MM.1S (cell line): ENCODE measurements at regions not wholly inside any gene's neighbourhood (a gene's known extent, or its start where the extent isn't known, plus 50 kb on each side); places are given as distances from the start of the nearest gene placed in this dataset.

Source experiments
- DNase-seq: peaks from one replicate; pipeline ENCODE4 v3.0.0-alpha.2; 2015
- H2AFZ ChIP-seq: fragments of 300-600 bp; sonication (generic); 2 replicates; pipeline ENCODE4 v1.6.0; 2016; ENCODE audit warnings: antibody characterized with exemption, low read length
- H3F3A ChIP-seq: fragments of 300-600 bp; sonication (generic); 2 replicates; pipeline ENCODE4 v1.6.1; 2016; ENCODE audit warnings: mild to moderate bottlenecking, antibody characterized with exemption, low read length, moderate library complexity, mixed read lengths; ENCODE audit not compliant: insufficient read depth
- H3K27ac ChIP-seq: fragments of 300-600 bp; sonication (generic); 2 replicates; pipeline ENCODE4 v1.5.1; 2016; ENCODE audit warnings: mild to moderate bottlenecking, low read length
- H3K27me3 ChIP-seq: fragments of 300-600 bp; sonication (generic); replicated peaks from 2 replicates; pipeline ENCODE4 v1.6.0; 2016; ENCODE audit warnings: low read length; ENCODE audit not compliant: insufficient read depth
- H3K36me3 ChIP-seq: fragments of 300-600 bp; sonication (generic); replicated peaks from 2 replicates; pipeline ENCODE4 v1.6.1; 2016; ENCODE audit warnings: mild to moderate bottlenecking, low read length, mixed read lengths; ENCODE audit not compliant: insufficient read depth
- H3K4me1 ChIP-seq: fragments of 300-600 bp; sonication (generic); 2 replicates; pipeline ENCODE4 v1.6.1; 2016; ENCODE audit warnings: low read length, mixed read lengths
- H3K4me2 ChIP-seq: fragments of 300-600 bp; sonication (generic); 2 replicates; pipeline ENCODE4 v1.6.0; 2016; ENCODE audit warnings: low read depth, low read length
- H3K4me3 ChIP-seq: fragments of 300-600 bp; sonication (generic); 2 replicates; pipeline ENCODE4 v1.5.1; 2016; ENCODE audit warnings: low read length, mixed read lengths
- H3K79me2 ChIP-seq: fragments of 300-600 bp; sonication (generic); 2 replicates; pipeline ENCODE4 v1.6.1; 2016; ENCODE audit warnings: mixed run types, low read length, mixed read lengths
- H3K9ac ChIP-seq: fragments of 300-600 bp; sonication (generic); 2 replicates; pipeline ENCODE4 v1.6.1; 2016; ENCODE audit warnings: low read length, mixed read lengths
- H3K9me2 ChIP-seq: fragments of 300-600 bp; sonication (generic); replicated peaks from 2 replicates; pipeline ENCODE4 v1.6.1; 2016; ENCODE audit warnings: mild to moderate bottlenecking, low read length, mixed read lengths; ENCODE audit not compliant: insufficient read depth
- H3K9me3 ChIP-seq: fragments of 300-600 bp; sonication (generic); replicated peaks from 2 replicates; pipeline ENCODE4 v1.6.1; 2016; ENCODE audit warnings: mild to moderate bottlenecking, low read length, mixed read lengths; ENCODE audit not compliant: insufficient read depth
- H4K20me1 ChIP-seq: fragments of 300-600 bp; sonication (generic); 2 replicates; pipeline ENCODE4 v1.6.1; 2016; ENCODE audit warnings: mild to moderate bottlenecking, low read length, moderate library complexity, mixed read lengths; ENCODE audit not compliant: insufficient read depth
- EZH2 ChIP-seq: fragments of 300-600 bp; sonication (generic); optimal IDR thresholded peaks from 2 replicates; pipeline ENCODE3; 2017; ENCODE audit warnings: low read depth, mild to moderate bottlenecking, antibody characterized with exemption, low read length, mixed read lengths
- EZH2phosphoT487 ChIP-seq: fragments of 300-600 bp; sonication (generic); IDR thresholded peaks from 2 replicates; pipeline ENCODE4 v1.6.1; 2018; ENCODE audit warnings: antibody characterized with exemption, low read length
- TF ChIP-seq, protein P1 (sequence below): fragments of 300-600 bp; sonication (generic); IDR thresholded peaks from 2 replicates; pipeline ENCODE4 v1.5.1; 2016; ENCODE audit warnings: antibody characterized with exemption, low read length, mixed read lengths

DNA sequence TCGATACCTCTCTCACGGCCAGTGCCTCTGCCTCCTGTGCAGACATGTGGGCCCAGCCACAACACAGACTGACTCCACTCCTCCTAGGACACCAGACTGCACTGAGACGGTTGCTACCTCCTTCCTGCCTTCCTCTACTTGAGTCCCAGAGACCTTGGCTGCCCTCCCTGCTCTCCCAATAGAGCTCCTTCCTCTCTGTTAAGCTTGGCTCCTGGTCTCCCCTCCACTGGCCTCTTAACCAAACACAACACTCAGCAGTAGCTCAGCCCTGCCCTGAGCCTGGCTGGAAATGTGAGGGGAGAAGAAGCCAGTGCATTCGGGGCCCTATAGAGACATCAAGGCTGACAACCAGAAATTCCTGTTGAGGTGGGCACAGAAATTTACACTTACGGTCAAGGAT, 102.0 kb downstream of the HTR5A start:
- no peaks in the 10 kb centered on the region for H3K79me2 ChIP-seq
- no peaks in the 10 kb centered on the region for H4K20me1 ChIP-seq
- TF ChIP-seq EZH2phosphoT487 (no peak), EZH2 (no peak)
- TF ChIP-seq, protein P1, sequence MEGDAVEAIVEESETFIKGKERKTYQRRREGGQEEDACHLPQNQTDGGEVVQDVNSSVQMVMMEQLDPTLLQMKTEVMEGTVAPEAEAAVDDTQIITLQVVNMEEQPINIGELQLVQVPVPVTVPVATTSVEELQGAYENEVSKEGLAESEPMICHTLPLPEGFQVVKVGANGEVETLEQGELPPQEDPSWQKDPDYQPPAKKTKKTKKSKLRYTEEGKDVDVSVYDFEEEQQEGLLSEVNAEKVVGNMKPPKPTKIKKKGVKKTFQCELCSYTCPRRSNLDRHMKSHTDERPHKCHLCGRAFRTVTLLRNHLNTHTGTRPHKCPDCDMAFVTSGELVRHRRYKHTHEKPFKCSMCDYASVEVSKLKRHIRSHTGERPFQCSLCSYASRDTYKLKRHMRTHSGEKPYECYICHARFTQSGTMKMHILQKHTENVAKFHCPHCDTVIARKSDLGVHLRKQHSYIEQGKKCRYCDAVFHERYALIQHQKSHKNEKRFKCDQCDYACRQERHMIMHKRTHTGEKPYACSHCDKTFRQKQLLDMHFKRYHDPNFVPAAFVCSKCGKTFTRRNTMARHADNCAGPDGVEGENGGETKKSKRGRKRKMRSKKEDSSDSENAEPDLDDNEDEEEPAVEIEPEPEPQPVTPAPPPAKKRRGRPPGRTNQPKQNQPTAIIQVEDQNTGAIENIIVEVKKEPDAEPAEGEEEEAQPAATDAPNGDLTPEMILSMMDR, result no peak
- H3K27ac ChIP-seq, result no peak overlapping the region
- no peaks in the 10 kb centered on the region for H3K36me3 ChIP-seq
- H3K9me2 ChIP-seq, result no peaks in the 10 kb centered on the region
- no peak overlapping the region for H3K9ac ChIP-seq
- no peak for DNase-seq
- no peaks in the 10 kb centered on the region for H3K9me3 ChIP-seq
- no peak overlapping the region for H3K4me3 ChIP-seq
- H2AFZ ChIP-seq, result no peak overlapping the region
- H3K4me2 ChIP-seq, result no peak overlapping the region
- H3F3A ChIP-seq, result no peaks in the 10 kb centered on the region
- no peaks in the 10 kb centered on the region for H3K4me1 ChIP-seq
- peaks cover 16% of the 10 kb centered on the region; the same call in 1 of the 2 replicates for H3K27me3 ChIP-seq

DNA sequence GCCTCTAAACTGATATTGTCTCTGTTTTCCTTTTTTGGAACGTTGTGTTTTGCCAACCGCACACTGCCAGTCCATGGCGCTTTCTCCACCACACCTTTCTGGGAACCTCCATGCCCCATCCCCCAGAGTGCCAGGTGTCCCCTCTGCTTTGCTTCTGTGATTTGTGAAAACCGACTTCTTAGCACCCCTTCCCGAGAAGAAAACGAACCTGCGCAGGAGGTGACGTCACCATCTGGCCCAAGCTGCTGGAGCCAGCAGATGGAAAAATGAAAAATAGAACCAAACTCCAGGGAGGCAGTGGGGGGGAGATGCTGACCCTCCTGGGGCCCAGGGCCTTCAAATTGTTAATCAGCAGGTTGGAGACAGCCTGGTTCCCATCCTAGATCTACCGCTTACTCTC, 103.8 kb downstream of the HTR5A start:
- no peak overlapping the region for H2AFZ ChIP-seq
- no peaks in the 10 kb centered on the region for H3K9me3 ChIP-seq
- TF ChIP-seq EZH2 (no peak), EZH2phosphoT487 (no peak)
- TF ChIP-seq, protein P1, result no peak

DNA sequence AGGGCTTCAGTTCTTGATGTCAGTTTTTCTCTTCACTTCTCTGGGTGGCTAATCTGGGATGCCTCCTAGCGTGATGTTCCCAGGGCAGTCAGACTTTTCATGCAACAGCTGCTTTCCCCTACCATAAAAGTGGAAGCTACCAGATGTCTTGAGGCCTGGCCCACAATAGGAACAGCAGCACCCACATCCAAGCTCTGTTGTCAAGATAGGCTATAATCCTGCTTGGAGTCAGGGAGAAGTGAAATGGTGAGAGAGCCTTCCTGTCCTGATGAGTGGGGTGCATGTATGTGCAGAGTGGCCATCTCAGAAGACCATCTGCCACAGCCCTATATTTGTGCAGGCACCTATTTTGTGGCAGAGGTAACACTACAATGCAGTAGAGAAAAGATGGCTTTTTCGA, 108.0 kb downstream of the HTR5A start:
- no peaks in the 10 kb centered on the region for H3K9me3 ChIP-seq
- H3K4me3 ChIP-seq, result no peak overlapping the region
- H3K36me3 ChIP-seq, result no peaks in the 10 kb centered on the region
- H4K20me1 ChIP-seq, result no peaks in the 10 kb centered on the region
- no peaks in the 10 kb centered on the region for H3K79me2 ChIP-seq
- H3K9me2 ChIP-seq, result no peaks in the 10 kb centered on the region
- 0 out of 2 replicates have a peak, but pooled peaks cover 4% of the 10 kb centered on the region for H3K27me3 ChIP-seq
- no peak overlapping the region for H2AFZ ChIP-seq
- H3F3A ChIP-seq, result no peaks in the 10 kb centered on the region
- H3K4me1 ChIP-seq, result no peaks in the 10 kb centered on the region
- no peak overlapping the region for H3K27ac ChIP-seq
- DNase-seq, result no peak
- no peak overlapping the region for H3K4me2 ChIP-seq
- TF ChIP-seq EZH2 (no peak), EZH2phosphoT487 (no peak)
- TF ChIP-seq, protein P1, result no peak
- H3K9ac ChIP-seq, result no peak overlapping the region

More for the DNA sequence above, 103.8 kb downstream of the HTR5A start:
- Histone ChIP-seq H3K27ac (no peak overlapping the region), H3K4me3 (no peak overlapping the region), H3K9me2 (no peaks in the 10 kb centered on the region), H3F3A (no peaks in the 10 kb centered on the region), H3K36me3 (no peaks in the 10 kb centered on the region), H4K20me1 (no peaks in the 10 kb centered on the region), H3K79me2 (no peaks in the 10 kb centered on the region), H3K4me2 (no peak overlapping the region), H3K9ac (no peak overlapping the region), H3K27me3 (peaks cover 14% of the 10 kb centered on the region; the same call in 1 of the 2 replicates), H3K4me1 (no peaks in the 10 kb centered on the region)
- DNase-seq, result no peak
